Type B pancreatic cell (in vitro differentiated cells): ENCODE measurements at regions not wholly inside any gene's neighbourhood (a gene's known extent, or its start where the extent isn't known, plus 50 kb on each side); places are given as distances from the start of the nearest gene placed in this dataset.

Source experiments
- DNase-seq: peaks from one replicate; pipeline ENCODE4 v3.0.0; 2021; ENCODE audit warnings: mixed read lengths; ENCODE audit not compliant: unreplicated experiment; ENCODE audit errors: extremely low spot score
- H3K27ac Mint-ChIP-seq: 2 replicates; pipeline ENCODE4 v1.8.0; 2021; ENCODE audit warnings: mild to moderate bottlenecking, mixed read lengths
- H3K27me3 Mint-ChIP-seq: 2 replicates; pipeline ENCODE4 v1.8.0; 2021; ENCODE audit warnings: mixed read lengths
- H3K36me3 Mint-ChIP-seq: 2 replicates; pipeline ENCODE4 v1.8.0; 2021; ENCODE audit warnings: mixed read lengths
- H3K4me1 Mint-ChIP-seq: one replicate; pipeline ENCODE4 v1.8.0; 2021; ENCODE audit warnings: mixed read lengths; ENCODE audit not compliant: unreplicated experiment
- H3K4me3 Mint-ChIP-seq: 2 replicates; pipeline ENCODE4 v1.8.0; 2021; ENCODE audit warnings: mild to moderate bottlenecking, mixed read lengths
- H3K9me3 Mint-ChIP-seq: 2 replicates; pipeline ENCODE4 v1.8.0; 2021; ENCODE audit warnings: mixed read lengths
- TF ChIP-seq, protein P1 (sequence below): fragments of 200-600 bp; sonication (generic); conservative IDR thresholded peaks from 2 replicates; pipeline ENCODE4 v1.5.0; 2021; ENCODE audit warnings: antibody characterized with exemption, mild to moderate bottlenecking

DNA sequence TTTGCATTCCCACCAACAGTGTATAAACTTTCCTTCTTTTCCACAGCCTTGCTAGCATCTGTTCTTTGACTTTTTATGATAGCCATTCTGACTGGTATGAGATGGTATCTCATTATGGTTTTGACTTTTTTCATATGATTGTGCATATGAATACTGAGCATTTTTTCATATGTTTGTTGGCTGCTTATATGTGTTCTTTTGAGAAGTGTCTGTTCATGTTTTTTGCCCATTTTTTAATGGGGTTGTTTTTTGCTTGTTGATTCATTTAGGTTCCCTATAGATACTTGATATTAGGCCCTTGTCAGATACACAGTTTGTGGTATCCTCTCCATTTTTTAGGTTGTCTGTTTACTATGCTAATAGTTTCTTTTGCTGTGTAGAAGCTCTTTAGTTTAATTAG is 185.8 kb upstream of the SPAG17 start:
- DNase-seq: no peak
- peaks cover 7% of the 10 kb centered on the region for H3K9me3 Mint-ChIP-seq
- H3K36me3 Mint-ChIP-seq: no peaks in the 10 kb centered on the region
- no peak overlapping the region for H3K4me3 Mint-ChIP-seq
- H3K4me1 Mint-ChIP-seq: no peaks in the 10 kb centered on the region
- H3K27ac Mint-ChIP-seq: no peak overlapping the region
- no peaks in the 10 kb centered on the region for H3K27me3 Mint-ChIP-seq
- TF ChIP-seq, protein P1, sequence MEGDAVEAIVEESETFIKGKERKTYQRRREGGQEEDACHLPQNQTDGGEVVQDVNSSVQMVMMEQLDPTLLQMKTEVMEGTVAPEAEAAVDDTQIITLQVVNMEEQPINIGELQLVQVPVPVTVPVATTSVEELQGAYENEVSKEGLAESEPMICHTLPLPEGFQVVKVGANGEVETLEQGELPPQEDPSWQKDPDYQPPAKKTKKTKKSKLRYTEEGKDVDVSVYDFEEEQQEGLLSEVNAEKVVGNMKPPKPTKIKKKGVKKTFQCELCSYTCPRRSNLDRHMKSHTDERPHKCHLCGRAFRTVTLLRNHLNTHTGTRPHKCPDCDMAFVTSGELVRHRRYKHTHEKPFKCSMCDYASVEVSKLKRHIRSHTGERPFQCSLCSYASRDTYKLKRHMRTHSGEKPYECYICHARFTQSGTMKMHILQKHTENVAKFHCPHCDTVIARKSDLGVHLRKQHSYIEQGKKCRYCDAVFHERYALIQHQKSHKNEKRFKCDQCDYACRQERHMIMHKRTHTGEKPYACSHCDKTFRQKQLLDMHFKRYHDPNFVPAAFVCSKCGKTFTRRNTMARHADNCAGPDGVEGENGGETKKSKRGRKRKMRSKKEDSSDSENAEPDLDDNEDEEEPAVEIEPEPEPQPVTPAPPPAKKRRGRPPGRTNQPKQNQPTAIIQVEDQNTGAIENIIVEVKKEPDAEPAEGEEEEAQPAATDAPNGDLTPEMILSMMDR: no peak

GRCh38 chr1:118366286-118366685 is 181.3 kb upstream of the SPAG17 start:
- no peak for DNase-seq
- H3K27me3 Mint-ChIP-seq: no peaks in the 10 kb centered on the region
- TF ChIP-seq, protein P1: no peak
- no peaks in the 10 kb centered on the region for H3K4me1 Mint-ChIP-seq
- no peak overlapping the region for H3K4me3 Mint-ChIP-seq
- peaks cover 3% of the 10 kb centered on the region for H3K36me3 Mint-ChIP-seq
- no peaks in the 10 kb centered on the region for H3K9me3 Mint-ChIP-seq
- no peak overlapping the region for H3K27ac Mint-ChIP-seq

- Mint-ChIP-seq H3K36me3 (peaks cover 3% of the 10 kb centered on the region), H3K9me3 (no peaks in the 10 kb centered on the region), H3K4me3 (no peak overlapping the region), H3K27me3 (no peaks in the 10 kb centered on the region), H3K4me1 (no peaks in the 10 kb centered on the region), H3K27ac (no peak overlapping the region)
- TF ChIP-seq, protein P1: no peak
- no peak for DNase-seq
These were observed 179.9 kb upstream of the SPAG17 start for GRCh38 chr1:118364882-118365281.

- H3K27ac Mint-ChIP-seq: no peak overlapping the region
- no peak overlapping the region for H3K4me3 Mint-ChIP-seq
- H3K4me1 Mint-ChIP-seq: no peaks in the 10 kb centered on the region
- no peaks in the 10 kb centered on the region for H3K27me3 Mint-ChIP-seq
- TF ChIP-seq, protein P1: no peak
- H3K9me3 Mint-ChIP-seq: no peaks in the 10 kb centered on the region
- DNase-seq: no peak
- peaks cover 3% of the 10 kb centered on the region for H3K36me3 Mint-ChIP-seq
These were observed 178.4 kb upstream of the SPAG17 start for GRCh38 chr1:118363396-118363795.

GRCh38 chr1:118360817-118361216 is 175.8 kb upstream of the SPAG17 start:
- no peak for DNase-seq
- Mint-ChIP-seq H3K9me3 (no peaks in the 10 kb centered on the region), H3K36me3 (peaks cover 3% of the 10 kb centered on the region), H3K4me1 (no peaks in the 10 kb centered on the region), H3K27me3 (no peaks in the 10 kb centered on the region), H3K27ac (no peak overlapping the region), H3K4me3 (no peak overlapping the region)
- TF ChIP-seq, protein P1: no peak

DNA sequence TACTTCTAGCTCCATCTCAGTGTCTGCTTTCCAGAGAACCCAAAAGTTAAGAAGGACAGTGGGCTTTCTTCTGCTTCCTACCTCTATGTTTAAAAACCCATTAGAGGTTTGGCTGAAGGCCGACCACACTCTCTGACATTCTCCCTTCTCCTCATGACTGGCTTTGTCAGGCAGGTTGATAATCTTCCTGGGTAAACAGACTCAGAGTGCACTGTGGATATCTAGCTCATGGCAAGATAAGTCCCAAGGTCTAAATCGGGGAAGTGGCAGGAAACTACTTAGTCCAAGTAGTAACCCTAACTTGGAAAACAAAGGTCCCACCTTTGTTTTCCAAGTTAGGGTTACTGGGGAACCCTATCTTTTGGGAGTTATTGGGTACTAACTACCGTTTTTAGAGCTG is 161.9 kb upstream of the SPAG17 start:
- no peaks in the 10 kb centered on the region for H3K4me1 Mint-ChIP-seq
- H3K27me3 Mint-ChIP-seq: no peaks in the 10 kb centered on the region
- DNase-seq: no peak
- H3K9me3 Mint-ChIP-seq: no peaks in the 10 kb centered on the region
- H3K36me3 Mint-ChIP-seq: no peaks in the 10 kb centered on the region
- TF ChIP-seq, protein P1: no peak
- no peak overlapping the region for H3K4me3 Mint-ChIP-seq
- H3K27ac Mint-ChIP-seq: no peak overlapping the region
